ENCODE measurements at regions not wholly inside any gene's neighbourhood (a gene's known extent, or its start where the extent isn't known, plus 50 kb on each side); places are given as distances from the start of the nearest gene placed in this dataset.

- 74 to 81% methylated on average over 4 of the region's 4 CpGs for WGBS, 2 donors
- no peak for ATAC-seq
- Histone ChIP-seq H3K4me1 (no peaks in the 10 kb centered on the region), H3K27ac (no peak overlapping the region), H3K9me3 (no peaks in the 10 kb centered on the region), H3K27me3 (peaks cover 0 to 1% (median 0%) of the 10 kb centered on the region in 7 donors), H3K4me3 (no peak overlapping the region), H3K36me3 (no peaks in the 10 kb centered on the region)
- no peak for DNase-seq
- intact Hi-C loops (cut with DNase I) = no loop called here
- TF ChIP-seq, protein P1, sequence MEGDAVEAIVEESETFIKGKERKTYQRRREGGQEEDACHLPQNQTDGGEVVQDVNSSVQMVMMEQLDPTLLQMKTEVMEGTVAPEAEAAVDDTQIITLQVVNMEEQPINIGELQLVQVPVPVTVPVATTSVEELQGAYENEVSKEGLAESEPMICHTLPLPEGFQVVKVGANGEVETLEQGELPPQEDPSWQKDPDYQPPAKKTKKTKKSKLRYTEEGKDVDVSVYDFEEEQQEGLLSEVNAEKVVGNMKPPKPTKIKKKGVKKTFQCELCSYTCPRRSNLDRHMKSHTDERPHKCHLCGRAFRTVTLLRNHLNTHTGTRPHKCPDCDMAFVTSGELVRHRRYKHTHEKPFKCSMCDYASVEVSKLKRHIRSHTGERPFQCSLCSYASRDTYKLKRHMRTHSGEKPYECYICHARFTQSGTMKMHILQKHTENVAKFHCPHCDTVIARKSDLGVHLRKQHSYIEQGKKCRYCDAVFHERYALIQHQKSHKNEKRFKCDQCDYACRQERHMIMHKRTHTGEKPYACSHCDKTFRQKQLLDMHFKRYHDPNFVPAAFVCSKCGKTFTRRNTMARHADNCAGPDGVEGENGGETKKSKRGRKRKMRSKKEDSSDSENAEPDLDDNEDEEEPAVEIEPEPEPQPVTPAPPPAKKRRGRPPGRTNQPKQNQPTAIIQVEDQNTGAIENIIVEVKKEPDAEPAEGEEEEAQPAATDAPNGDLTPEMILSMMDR (IDR thresholded peaks at IDR 0.05) = no peak
Measured at GRCh38 chr15:98221577-98221976, 261.1 kb downstream of the ARRDC4 start.

- intact Hi-C loops (cut with DNase I) = no loop called here
- Histone ChIP-seq H3K4me3 (no peak overlapping the region), H3K9me3 (no peaks in the 10 kb centered on the region), H3K27ac (no peak overlapping the region), H3K4me1 (no peaks in the 10 kb centered on the region), H3K27me3 (peaks cover 0 to 7% (median 4%) of the 10 kb centered on the region in 7 donors), H3K36me3 (no peaks in the 10 kb centered on the region)
- TF ChIP-seq, protein P1 (IDR thresholded peaks at IDR 0.05) = no peak
- ATAC-seq = no peak
- no peak for DNase-seq
- WGBS, 2 donors = 80 to 83% methylated on average over 3 of the region's 3 CpGs
Measured at GRCh38 chr15:98226149-98226548, 265.6 kb downstream of the ARRDC4 start.

- Histone ChIP-seq H3K9me3 (no peaks in the 10 kb centered on the region), H3K27me3 (peaks cover 0 to 7% (median 4%) of the 10 kb centered on the region in 7 donors), H3K4me1 (no peaks in the 10 kb centered on the region), H3K4me3 (no peak overlapping the region), H3K36me3 (no peaks in the 10 kb centered on the region), H3K27ac (no peak overlapping the region)
- ATAC-seq = no peak
- WGBS, 2 donors = 51 to 52% methylated on average over 2 of the region's 2 CpGs
- intact Hi-C loops (cut with DNase I) = no loop called here
- no peak for DNase-seq
- TF ChIP-seq, protein P1 (IDR thresholded peaks at IDR 0.05) = no peak
Measured at GRCh38 chr15:98226578-98226977, 266.1 kb downstream of the ARRDC4 start.

- Histone ChIP-seq H3K4me3 (no peak overlapping the region), H3K9me3 (no peaks in the 10 kb centered on the region), H3K4me1 (no peaks in the 10 kb centered on the region), H3K36me3 (no peaks in the 10 kb centered on the region), H3K27me3 (peaks cover 0 to 7% (median 4%) of the 10 kb centered on the region in 7 donors), H3K27ac (no peak overlapping the region)
- no peak for DNase-seq
- ATAC-seq = no peak
- TF ChIP-seq, protein P1 (IDR thresholded peaks at IDR 0.05) = no peak
- WGBS, 2 donors = 66 to 74% methylated on average over 4 of the region's 4 CpGs
- intact Hi-C loops (cut with DNase I) = no loop called here
Measured at GRCh38 chr15:98228846-98229245, 268.3 kb downstream of the ARRDC4 start.

Measured in heart right ventricle (tissue), 16 donors.